Muscle layer of duodenum (tissue), 2 donors: ENCODE measurements at regions not wholly inside any gene's neighbourhood (a gene's known extent, or its start where the extent isn't known, plus 50 kb on each side); places are given as distances from the start of the nearest gene placed in this dataset.
"Not testable (repeated sequence)": the region's sequence is repeated elsewhere in the genome, so short reads cannot be mapped to it uniquely, and the experiment has no call there.

Source experiments
- H3K27ac ChIP-seq: one replicate; pipeline ENCODE4 v1.7.0; 2013; ENCODE audit warnings: mild to moderate bottlenecking, low read length
- H3K27me3 ChIP-seq: one replicate; pipeline ENCODE4 v1.7.0; 2013; ENCODE audit warnings: low read depth, mild to moderate bottlenecking, control low read depth, low read length
- H3K36me3 ChIP-seq, 2 donors: one replicate each; pipeline ENCODE4 v1.7.0; 2013; ENCODE audit warnings: low read length in 2 of 2, control low read depth in 1 of 2, mild to moderate bottlenecking in 1 of 2; ENCODE audit not compliant: insufficient read depth in 2 of 2, control insufficient read depth in 1 of 2
- H3K4me1 ChIP-seq, 2 donors: one replicate each; pipeline ENCODE4 v1.7.0; 2013; ENCODE audit warnings: low read length in 2 of 2, mild to moderate bottlenecking in 2 of 2, control low read depth in 1 of 2, moderate library complexity in 1 of 2; ENCODE audit not compliant: insufficient read depth in 2 of 2, control insufficient read depth in 1 of 2
- H3K4me3 ChIP-seq, 2 donors: one replicate each; pipeline ENCODE4 v1.7.0; 2013; ENCODE audit warnings: low read length in 2 of 2, low read depth in 1 of 2, mild to moderate bottlenecking in 1 of 2
- H3K9me3 ChIP-seq, 2 donors: one replicate each; pipeline ENCODE4 v1.7.0; 2013; ENCODE audit warnings: low read length in 2 of 2, control low read depth in 1 of 2, mild to moderate bottlenecking in 1 of 2; ENCODE audit not compliant: control insufficient read depth in 1 of 2
- donor health status: healthy.

DNA sequence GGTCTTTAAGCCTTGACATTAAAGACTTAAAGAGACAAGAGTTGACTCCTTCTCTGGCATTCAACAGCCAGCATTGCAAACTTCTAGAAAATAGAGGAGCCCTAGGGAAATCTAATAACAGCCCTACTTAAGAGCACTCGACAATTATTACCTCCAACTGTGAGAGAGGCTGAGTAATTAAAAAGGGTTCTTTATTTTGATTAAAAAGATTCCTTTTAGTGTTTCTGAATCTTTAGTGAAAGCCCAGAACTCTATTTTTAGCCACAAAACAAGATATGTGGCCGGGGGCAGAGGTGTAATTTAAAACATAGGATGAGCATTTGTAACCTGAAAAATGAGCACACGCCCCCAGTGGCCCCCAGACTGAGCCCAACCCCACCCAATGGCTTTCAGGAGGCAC, 222.3 kb downstream of the SMAD2 start:
- H3K9me3 ChIP-seq = no peaks in the 10 kb centered on the region
- H3K36me3 ChIP-seq = no peaks in the 10 kb centered on the region
- H3K4me1 ChIP-seq = no peaks in the 10 kb centered on the region
- H3K27ac ChIP-seq = no peak overlapping the region
- no peaks in the 10 kb centered on the region for H3K27me3 ChIP-seq
- no peak overlapping the region for H3K4me3 ChIP-seq

DNA sequence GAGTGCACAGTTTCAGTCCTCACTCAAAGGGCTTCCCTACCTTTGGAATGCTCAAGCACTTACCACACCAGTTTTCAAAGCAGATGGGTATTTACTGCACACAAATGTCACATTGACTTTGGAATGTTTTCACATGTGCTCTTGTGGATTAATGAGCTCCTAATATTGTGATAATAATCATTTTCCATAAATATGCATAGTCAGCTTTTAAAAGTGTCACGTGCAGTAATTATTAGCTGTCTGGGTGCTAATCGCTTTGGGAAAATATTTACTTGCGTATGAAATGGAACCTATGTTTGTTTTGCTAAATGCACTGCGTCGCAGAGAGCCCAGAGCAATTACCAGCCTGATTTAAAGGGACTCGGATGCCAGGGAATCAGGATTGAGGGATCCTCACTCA, 229.3 kb downstream of the SMAD2 start:
- H3K4me3 ChIP-seq = no peak overlapping the region
- no peaks in the 10 kb centered on the region for H3K9me3 ChIP-seq
- no peak overlapping the region for H3K27ac ChIP-seq
- H3K4me1 ChIP-seq = no peaks in the 10 kb centered on the region
- no peaks in the 10 kb centered on the region for H3K27me3 ChIP-seq
- H3K36me3 ChIP-seq = no peaks in the 10 kb centered on the region

DNA sequence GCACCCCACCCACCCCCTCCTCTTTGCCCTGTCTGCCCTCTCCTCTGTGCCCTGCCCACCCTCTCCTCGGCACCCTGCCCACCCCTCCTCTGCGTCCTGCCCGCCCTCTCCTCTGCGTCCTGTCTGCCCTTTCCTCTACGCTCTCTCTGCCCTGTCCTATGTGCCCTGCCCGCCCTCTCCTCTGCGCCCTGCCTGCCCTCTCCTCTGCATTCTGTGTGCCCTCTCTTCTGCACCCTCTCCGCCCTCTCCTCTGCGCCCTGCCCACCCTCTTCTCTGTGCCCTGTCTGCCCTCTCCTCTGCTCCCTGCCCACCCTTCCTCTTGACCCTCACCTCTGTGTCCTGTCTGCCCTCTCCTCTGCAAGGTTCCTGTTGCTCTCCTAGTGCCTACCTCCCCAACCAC, 233.6 kb downstream of the SMAD2 start:
- Histone ChIP-seq H3K9me3 (no peaks in the 10 kb centered on the region), H3K4me1 (no peaks in the 10 kb centered on the region), H3K4me3 (no peak overlapping the region), H3K27ac (no peak overlapping the region), H3K27me3 (no peaks in the 10 kb centered on the region), H3K36me3 (no peaks in the 10 kb centered on the region)

DNA sequence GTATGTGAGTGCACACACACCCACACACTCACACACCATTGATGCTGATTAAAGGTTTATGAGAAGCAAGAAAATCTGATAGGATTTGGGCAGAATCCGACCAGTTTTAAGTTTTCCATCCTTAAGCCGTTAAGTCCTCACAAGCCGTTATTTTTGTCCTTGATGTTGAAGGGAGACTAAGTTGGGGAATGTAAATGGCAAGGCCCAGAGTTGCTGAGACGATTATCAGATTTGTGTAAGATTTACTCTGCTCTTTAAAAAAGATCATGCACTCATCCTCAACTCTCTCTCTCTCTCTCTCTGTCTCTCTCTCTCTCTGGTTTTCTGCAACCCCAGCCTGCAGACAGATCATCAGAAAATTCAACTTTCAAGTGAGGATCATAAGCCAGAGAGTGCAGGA, 238.8 kb downstream of the SMAD2 start:
- Histone ChIP-seq H3K4me3 (no peak overlapping the region), H3K27ac (no peak overlapping the region), H3K36me3 (no peaks in the 10 kb centered on the region), H3K4me1 (no peaks in the 10 kb centered on the region), H3K9me3 (no peaks in the 10 kb centered on the region), H3K27me3 (no peaks in the 10 kb centered on the region)

DNA sequence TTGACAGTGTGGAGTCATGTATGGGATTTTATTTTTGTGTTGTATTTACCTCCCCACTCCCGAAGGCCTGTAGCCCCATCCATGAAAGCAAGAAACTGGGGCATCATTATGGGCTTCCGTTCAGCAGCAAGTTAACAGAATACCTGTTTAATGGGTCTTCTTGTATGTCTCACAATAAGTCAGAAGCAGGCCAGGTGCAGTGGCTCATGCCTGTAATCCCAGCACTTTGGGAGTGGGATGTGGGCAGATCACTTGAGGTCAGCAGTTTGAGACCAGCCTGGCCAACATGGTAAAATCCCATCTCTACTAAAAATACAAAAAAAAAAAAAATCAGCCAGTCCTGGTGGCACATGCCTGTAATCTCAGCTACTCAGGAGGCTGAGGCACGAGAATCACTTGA, 239.7 kb downstream of the SMAD2 start:
- not testable (repeated sequence) for H3K36me3 ChIP-seq, H3K4me3 ChIP-seq, H3K27ac ChIP-seq, H3K4me1 ChIP-seq, H3K27me3 ChIP-seq, H3K9me3 ChIP-seq

DNA sequence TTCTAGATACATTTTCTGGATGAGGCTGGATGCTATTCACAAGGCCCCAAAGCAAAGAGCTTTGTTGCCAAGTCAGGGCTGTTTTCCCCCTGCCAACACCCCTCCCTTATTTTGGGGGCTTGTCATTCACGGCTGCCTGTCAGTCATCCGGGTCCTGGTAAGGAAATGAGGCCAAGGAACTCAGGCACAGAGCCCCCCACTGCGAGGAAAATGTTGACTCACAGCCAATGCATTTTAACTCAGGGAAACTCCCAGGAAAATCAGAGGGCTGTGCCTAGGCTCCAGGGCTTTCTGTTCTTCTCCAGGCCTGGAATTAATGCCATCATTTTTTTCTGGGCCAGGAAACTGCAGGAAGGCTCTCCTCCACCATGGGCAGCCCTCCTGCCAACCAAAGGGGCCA, 241.1 kb downstream of the SMAD2 start:
- no peaks in the 10 kb centered on the region for H3K9me3 ChIP-seq
- H3K27me3 ChIP-seq = no peaks in the 10 kb centered on the region
- H3K27ac ChIP-seq = no peak overlapping the region
- no peaks in the 10 kb centered on the region for H3K36me3 ChIP-seq
- no peak overlapping the region for H3K4me3 ChIP-seq
- H3K4me1 ChIP-seq = no peaks in the 10 kb centered on the region

DNA sequence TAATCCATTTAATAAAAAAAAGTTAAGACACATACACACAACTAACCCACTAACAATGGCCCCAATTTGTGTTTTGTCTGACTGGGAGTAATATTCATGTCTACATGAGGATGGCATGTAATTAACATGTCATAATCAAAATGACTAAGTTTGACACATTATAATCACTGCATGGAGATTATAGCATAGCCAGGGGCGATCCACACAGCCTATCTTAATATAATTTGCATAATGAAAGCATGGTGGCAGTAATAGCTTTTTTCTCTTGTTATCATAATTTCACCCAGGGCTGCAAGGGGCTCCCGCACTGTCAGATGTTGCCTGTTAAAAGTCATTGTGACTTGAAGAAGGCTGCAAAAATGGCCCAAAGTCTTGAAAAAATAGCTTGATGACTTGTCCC, 243.7 kb downstream of the SMAD2 start:
- Histone ChIP-seq H3K27me3 (no peaks in the 10 kb centered on the region), H3K36me3 (no peaks in the 10 kb centered on the region), H3K9me3 (no peaks in the 10 kb centered on the region)

DNA sequence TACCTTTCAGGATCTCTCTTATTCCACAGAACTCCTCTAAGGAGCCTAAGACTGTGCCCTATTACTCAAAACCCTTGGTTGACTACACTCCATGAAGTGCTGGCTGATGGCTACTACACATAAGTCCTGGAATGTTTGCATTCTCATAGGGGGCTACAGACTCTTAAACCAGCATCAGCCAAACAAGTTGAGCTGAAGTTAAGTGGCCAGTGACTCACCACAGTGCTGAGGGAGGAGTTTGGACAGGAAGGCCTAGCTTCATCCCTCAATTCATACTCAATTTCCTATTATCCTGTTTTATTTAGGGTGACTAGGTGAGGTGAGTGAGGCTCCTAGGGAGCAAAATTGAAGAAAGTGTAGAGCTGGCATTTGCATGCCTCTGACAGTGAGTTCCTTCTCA, 246.7 kb downstream of the SMAD2 start:
- H3K4me1 ChIP-seq = no peaks in the 10 kb centered on the region
- H3K4me3 ChIP-seq = no peak overlapping the region
- H3K36me3 ChIP-seq = no peaks in the 10 kb centered on the region
- H3K27me3 ChIP-seq = no peaks in the 10 kb centered on the region
- no peak overlapping the region for H3K27ac ChIP-seq
- no peaks in the 10 kb centered on the region for H3K9me3 ChIP-seq

More for the DNA sequence above, 243.7 kb downstream of the SMAD2 start:
- Histone ChIP-seq H3K27ac (no peak overlapping the region), H3K4me3 (no peak overlapping the region), H3K4me1 (no peaks in the 10 kb centered on the region)

DNA sequence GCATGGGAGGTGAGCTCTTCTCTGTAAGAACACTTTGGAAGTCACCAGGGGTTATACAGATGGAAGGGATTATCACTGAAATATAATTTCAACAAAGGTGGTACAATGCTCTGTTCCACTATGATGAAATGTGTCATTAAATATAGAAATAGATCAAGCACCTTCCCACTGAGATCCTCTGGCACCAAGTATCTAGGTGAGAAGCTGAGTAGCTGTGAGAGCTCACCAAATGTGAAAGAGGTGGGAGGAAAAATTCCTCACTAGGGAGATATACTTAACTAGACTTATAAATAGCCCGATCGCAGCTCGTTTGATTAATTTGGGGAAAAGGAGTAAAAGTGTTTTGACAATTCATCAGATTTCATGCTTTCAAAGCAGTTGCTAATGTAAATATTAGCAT, 247.6 kb downstream of the SMAD2 start:
- H3K27ac ChIP-seq = no peak overlapping the region
- no peaks in the 10 kb centered on the region for H3K4me1 ChIP-seq
- no peaks in the 10 kb centered on the region for H3K9me3 ChIP-seq
- H3K27me3 ChIP-seq = no peaks in the 10 kb centered on the region
- H3K36me3 ChIP-seq = no peaks in the 10 kb centered on the region
- no peak overlapping the region for H3K4me3 ChIP-seq

DNA sequence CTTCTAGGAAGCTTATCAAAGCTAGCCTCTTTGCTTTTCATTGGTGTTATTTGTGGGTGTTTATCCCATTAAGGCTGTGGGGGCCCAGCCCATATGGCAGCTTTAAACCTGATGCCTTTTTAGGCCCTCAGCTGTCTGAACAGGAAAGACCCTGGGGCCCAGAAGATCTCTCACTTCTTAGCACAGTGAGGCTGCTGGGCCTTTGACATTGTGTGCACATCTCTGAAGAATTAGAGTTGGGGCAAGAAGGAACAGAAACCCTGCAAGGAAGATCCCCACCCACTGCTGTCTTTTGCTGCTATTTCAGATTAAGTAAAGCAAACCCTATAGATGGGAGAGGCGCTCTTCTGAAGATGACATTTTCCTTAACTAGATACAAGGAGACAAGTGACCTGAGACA, 250.0 kb downstream of the SMAD2 start:
- H3K36me3 ChIP-seq = no peaks in the 10 kb centered on the region
- no peaks in the 10 kb centered on the region for H3K9me3 ChIP-seq
- H3K27ac ChIP-seq = no peak overlapping the region
- no peaks in the 10 kb centered on the region for H3K27me3 ChIP-seq
- no peaks in the 10 kb centered on the region for H3K4me1 ChIP-seq
- no peak overlapping the region for H3K4me3 ChIP-seq

DNA sequence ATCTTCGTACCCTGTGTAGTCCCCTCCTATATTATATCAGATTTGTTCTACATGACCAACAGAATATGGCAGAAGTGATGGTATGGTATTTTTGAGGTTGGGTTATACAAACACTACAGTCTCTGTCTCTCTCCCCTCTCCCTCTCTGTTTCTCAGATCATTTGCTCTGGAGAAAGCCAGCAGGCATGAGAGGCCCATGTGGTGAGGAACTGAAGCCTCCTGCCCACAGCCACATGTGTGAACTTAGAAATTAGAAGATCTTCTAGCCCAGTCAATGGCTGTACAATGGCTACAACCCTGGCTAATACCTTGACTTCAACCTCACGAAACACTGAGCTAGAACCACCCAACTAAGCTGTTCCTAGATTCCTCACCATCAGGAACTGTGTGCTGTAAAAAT, 250.6 kb downstream of the SMAD2 start:
- H3K4me3 ChIP-seq = no peak overlapping the region
- no peaks in the 10 kb centered on the region for H3K4me1 ChIP-seq
- no peaks in the 10 kb centered on the region for H3K27me3 ChIP-seq
- no peaks in the 10 kb centered on the region for H3K9me3 ChIP-seq
- no peaks in the 10 kb centered on the region for H3K36me3 ChIP-seq
- no peak overlapping the region for H3K27ac ChIP-seq

DNA sequence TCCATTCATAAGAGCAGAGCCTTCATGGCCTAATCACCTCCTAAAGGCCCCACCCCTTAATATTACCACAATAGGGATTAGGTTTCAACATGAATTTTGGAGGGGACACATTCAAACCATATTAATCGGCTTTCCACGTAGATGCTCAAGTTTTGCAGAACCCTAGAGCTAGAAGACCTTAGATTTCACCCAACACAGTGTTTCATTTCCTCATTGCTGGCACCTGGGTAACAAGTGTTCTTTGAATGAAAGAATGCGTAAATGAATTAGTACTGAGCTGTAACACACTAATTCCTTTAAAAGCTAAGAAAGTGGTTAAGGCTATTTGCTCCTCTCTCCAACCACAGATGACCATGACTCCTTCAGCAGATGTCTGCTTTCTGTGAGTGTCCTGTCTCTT, 252.5 kb downstream of the SMAD2 start:
- no peaks in the 10 kb centered on the region for H3K4me1 ChIP-seq
- H3K9me3 ChIP-seq = no peaks in the 10 kb centered on the region
- H3K27me3 ChIP-seq = no peaks in the 10 kb centered on the region
- H3K36me3 ChIP-seq = no peaks in the 10 kb centered on the region
- H3K27ac ChIP-seq = no peak overlapping the region
- no peak overlapping the region for H3K4me3 ChIP-seq
